ENCODE measurements at regions not wholly inside any gene's neighbourhood (a gene's known extent, or its start where the extent isn't known, plus 50 kb on each side); places are given as distances from the start of the nearest gene placed in this dataset.
"Not testable (repeated sequence)": the region's sequence is repeated elsewhere in the genome, so short reads cannot be mapped to it uniquely, and the experiment has no call there.

GRCh38 chr12:115323223-115323905 is 639.4 kb upstream of the TBX3 start:
- H3K4me3 ChIP-seq (ENCODE audit: low read depth, low read length), result no peak overlapping the region
- peak; percentile 39 for DNase-seq (ENCODE audit: low read depth)

- H3K4me3 ChIP-seq (ENCODE audit: low read depth, low read length), result no peak overlapping the region
- no peak for DNase-seq (ENCODE audit: low read depth)
Observed at GRCh38 chr12:115322275-115322674, 638.3 kb upstream of the TBX3 start.

GRCh38 chr12:115320967-115321366 is 637.0 kb upstream of the TBX3 start:
- no peak overlapping the region for H3K4me3 ChIP-seq (ENCODE audit: low read depth, low read length)
- DNase-seq (ENCODE audit: low read depth), result no peak

GRCh38 chr12:115320451-115320850 is 636.5 kb upstream of the TBX3 start:
- no peak overlapping the region for H3K4me3 ChIP-seq (ENCODE audit: low read depth, low read length)
- no peak for DNase-seq (ENCODE audit: low read depth)

GRCh38 chr12:115319446-115320040 is 635.6 kb upstream of the TBX3 start:
- H3K4me3 ChIP-seq (ENCODE audit: low read depth, low read length), result no peak overlapping the region
- DNase-seq (ENCODE audit: low read depth), result no peak

- DNase-seq (ENCODE audit: low read depth), result peak; percentile 75
Observed at GRCh38 chr12:115313929-115314328, 630.0 kb upstream of the TBX3 start.

GRCh38 chr12:115312901-115313300 is 628.9 kb upstream of the TBX3 start:
- no peak overlapping the region for H3K4me3 ChIP-seq (ENCODE audit: low read depth, low read length)

More at GRCh38 chr12:115313929-115314328, 630.0 kb upstream of the TBX3 start:
- no peak overlapping the region for H3K4me3 ChIP-seq (ENCODE audit: low read depth, low read length)

GRCh38 chr12:115311875-115312274 is 627.9 kb upstream of the TBX3 start:
- no peak for DNase-seq (ENCODE audit: low read depth)
- no peak overlapping the region for H3K4me3 ChIP-seq (ENCODE audit: low read depth, low read length)

More at GRCh38 chr12:115312901-115313300, 628.9 kb upstream of the TBX3 start:
- no peak for DNase-seq (ENCODE audit: low read depth)

GRCh38 chr12:115308918-115309317 is 624.9 kb upstream of the TBX3 start:
- H3K4me3 ChIP-seq (ENCODE audit: low read depth, low read length), result no peak overlapping the region
- DNase-seq (ENCODE audit: low read depth), result no peak

- no peak overlapping the region for H3K4me3 ChIP-seq (ENCODE audit: low read depth, low read length)
- DNase-seq (ENCODE audit: low read depth), result no peak
Observed at GRCh38 chr12:115306380-115306779, 622.4 kb upstream of the TBX3 start.

- no peak for DNase-seq (ENCODE audit: low read depth)
Observed at GRCh38 chr12:115305867-115306266, 621.9 kb upstream of the TBX3 start.

GRCh38 chr12:115305275-115305674 is 621.3 kb upstream of the TBX3 start:
- H3K4me3 ChIP-seq (ENCODE audit: low read depth, low read length), result no peak overlapping the region
- DNase-seq (ENCODE audit: low read depth), result no peak

More at GRCh38 chr12:115305867-115306266, 621.9 kb upstream of the TBX3 start:
- no peak overlapping the region for H3K4me3 ChIP-seq (ENCODE audit: low read depth, low read length)

GRCh38 chr12:115303723-115304309 is 619.8 kb upstream of the TBX3 start:
- H3K4me3 ChIP-seq (ENCODE audit: low read depth, low read length), result no peak overlapping the region
- peak; percentile 56 for DNase-seq (ENCODE audit: low read depth)

- DNase-seq (ENCODE audit: low read depth), result no peak
- H3K4me3 ChIP-seq (ENCODE audit: low read depth, low read length), result no peak overlapping the region
Observed at GRCh38 chr12:115297445-115297844, 613.5 kb upstream of the TBX3 start.

- H3K4me3 ChIP-seq (ENCODE audit: low read depth, low read length), result no peak overlapping the region
- no peak for DNase-seq (ENCODE audit: low read depth)
Observed at GRCh38 chr12:115296613-115297198, 612.7 kb upstream of the TBX3 start.

GRCh38 chr12:115295886-115296285 is 611.9 kb upstream of the TBX3 start:
- no peak for DNase-seq (ENCODE audit: low read depth)
- no peak overlapping the region for H3K4me3 ChIP-seq (ENCODE audit: low read depth, low read length)

GRCh38 chr12:115294453-115295133 is 610.6 kb upstream of the TBX3 start:
- no peak overlapping the region for H3K4me3 ChIP-seq (ENCODE audit: low read depth, low read length)
- no peak for DNase-seq (ENCODE audit: low read depth)

- not testable (repeated sequence) for DNase-seq (ENCODE audit: low read depth); H3K4me3 ChIP-seq (ENCODE audit: low read depth, low read length)
Observed at GRCh38 chr12:115285429-115285828, 601.5 kb upstream of the TBX3 start.

GRCh38 chr12:115273456-115273855 is 589.5 kb upstream of the TBX3 start:
- H3K4me3 ChIP-seq (ENCODE audit: low read depth, low read length), result no peak overlapping the region
- DNase-seq (ENCODE audit: low read depth), result no peak

- no peak for DNase-seq (ENCODE audit: low read depth)
- H3K4me3 ChIP-seq (ENCODE audit: low read depth, low read length), result no peak overlapping the region
Observed at GRCh38 chr12:115268451-115268850, 584.5 kb upstream of the TBX3 start.

Data from skeletal muscle cell (primary cell).